ENCODE measurements at regions not wholly inside any gene's neighbourhood (a gene's known extent, or its start where the extent isn't known, plus 50 kb on each side); places are given as distances from the start of the nearest gene placed in this dataset.

DNA sequence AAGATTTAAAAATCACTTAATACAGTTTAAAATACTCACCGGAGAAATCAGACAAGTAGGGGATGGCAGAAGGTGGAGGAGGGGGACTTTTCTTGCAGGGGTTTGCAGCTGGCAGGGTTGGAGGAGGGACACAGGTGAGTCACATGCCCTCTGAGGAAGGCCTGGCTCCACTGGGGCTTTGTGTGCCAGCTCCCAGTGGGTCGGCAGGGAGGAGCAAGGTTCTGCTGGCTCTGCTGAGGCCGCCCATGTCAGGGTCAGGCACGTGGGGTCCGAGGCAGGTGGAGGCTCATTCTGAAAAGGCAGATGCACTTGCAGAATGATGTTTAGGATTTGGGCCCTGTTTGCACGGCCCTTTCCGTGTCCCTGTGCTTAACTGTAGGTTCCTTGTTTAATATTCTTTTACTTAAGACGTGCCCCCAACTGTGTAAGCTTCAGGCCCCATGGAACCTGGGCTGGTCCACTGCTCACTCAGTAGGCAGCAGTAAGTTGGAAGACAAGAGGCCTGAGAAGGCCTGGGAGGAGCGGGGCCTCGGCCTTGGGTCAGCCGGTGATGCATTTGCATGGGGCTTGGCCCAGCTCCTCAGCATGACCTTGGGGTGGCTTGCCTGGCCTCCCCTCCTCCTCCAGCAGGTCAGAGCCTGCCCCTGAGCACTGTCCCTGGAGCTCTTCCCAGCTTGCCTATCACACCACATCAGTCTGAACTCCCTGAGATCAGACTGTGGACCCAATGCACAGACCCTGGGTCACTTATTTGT, 141.0 kb downstream of the GLI2 start:
- no peaks in the 10 kb centered on the region for H3K27me3 ChIP-seq (ENCODE audit: insufficient read depth, low read length)
- no peak overlapping the region for H3K27ac ChIP-seq (ENCODE audit: low read depth, low read length)
- H3K36me3 ChIP-seq (ENCODE audit: insufficient read depth, low read length) = no peaks in the 10 kb centered on the region
- no peak overlapping the region for H3K4me2 ChIP-seq (ENCODE audit: insufficient read depth, low read length)
- H3K4me3 ChIP-seq (ENCODE audit: insufficient read depth, low read length) = no peak overlapping the region
- H3K79me2 ChIP-seq (ENCODE audit: insufficient read depth, low read length) = peaks cover 86% of the 10 kb centered on the region
- peaks cover 54% of the 10 kb centered on the region for H4K20me1 ChIP-seq (ENCODE audit: insufficient read depth, low read length)
- peaks cover 12% of the 10 kb centered on the region for H3K4me1 ChIP-seq (ENCODE audit: insufficient read depth, low read length)
- H3K9me3 ChIP-seq (ENCODE audit: low read depth, low read length) = no peaks in the 10 kb centered on the region
- no peak overlapping the region for H2AFZ ChIP-seq (ENCODE audit: low read length)
- TF ChIP-seq, protein P1, sequence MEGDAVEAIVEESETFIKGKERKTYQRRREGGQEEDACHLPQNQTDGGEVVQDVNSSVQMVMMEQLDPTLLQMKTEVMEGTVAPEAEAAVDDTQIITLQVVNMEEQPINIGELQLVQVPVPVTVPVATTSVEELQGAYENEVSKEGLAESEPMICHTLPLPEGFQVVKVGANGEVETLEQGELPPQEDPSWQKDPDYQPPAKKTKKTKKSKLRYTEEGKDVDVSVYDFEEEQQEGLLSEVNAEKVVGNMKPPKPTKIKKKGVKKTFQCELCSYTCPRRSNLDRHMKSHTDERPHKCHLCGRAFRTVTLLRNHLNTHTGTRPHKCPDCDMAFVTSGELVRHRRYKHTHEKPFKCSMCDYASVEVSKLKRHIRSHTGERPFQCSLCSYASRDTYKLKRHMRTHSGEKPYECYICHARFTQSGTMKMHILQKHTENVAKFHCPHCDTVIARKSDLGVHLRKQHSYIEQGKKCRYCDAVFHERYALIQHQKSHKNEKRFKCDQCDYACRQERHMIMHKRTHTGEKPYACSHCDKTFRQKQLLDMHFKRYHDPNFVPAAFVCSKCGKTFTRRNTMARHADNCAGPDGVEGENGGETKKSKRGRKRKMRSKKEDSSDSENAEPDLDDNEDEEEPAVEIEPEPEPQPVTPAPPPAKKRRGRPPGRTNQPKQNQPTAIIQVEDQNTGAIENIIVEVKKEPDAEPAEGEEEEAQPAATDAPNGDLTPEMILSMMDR (IDR thresholded peaks at IDR 0.05; ENCODE audit: extremely low read depth, low read depth, low read length) = no peak
- peak; percentile 47 for DNase-seq (ENCODE audit: insufficient read length, low spot score, missing footprints)

DNA sequence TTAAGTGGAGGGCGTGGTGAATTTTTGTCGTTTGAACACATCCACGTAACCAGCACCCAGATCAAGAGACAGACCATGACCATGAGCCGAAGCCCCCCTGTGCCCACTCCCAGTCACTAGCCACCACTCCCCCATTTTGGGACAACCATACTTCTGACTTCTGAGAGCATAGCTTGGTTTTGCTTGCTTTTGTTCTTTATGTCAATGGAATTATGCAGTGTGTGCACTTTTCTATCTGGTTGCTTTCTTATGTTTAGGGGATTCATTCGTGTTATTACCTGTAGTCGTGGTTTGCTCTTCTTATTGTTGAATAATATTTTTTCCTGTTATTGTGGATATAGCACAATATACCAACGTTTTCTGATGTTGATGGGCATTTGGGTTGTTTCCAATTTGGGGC, 141.7 kb downstream of the GLI2 start:
- H3K9me3 ChIP-seq (ENCODE audit: low read depth, low read length) = no peaks in the 10 kb centered on the region
- DNase-seq (ENCODE audit: insufficient read length, low spot score, missing footprints) = peak; percentile 58
- TF ChIP-seq, protein P1 (IDR thresholded peaks at IDR 0.05; ENCODE audit: extremely low read depth, low read depth, low read length) = no peak
- no peaks in the 10 kb centered on the region for H3K27me3 ChIP-seq (ENCODE audit: insufficient read depth, low read length)
- H2AFZ ChIP-seq (ENCODE audit: low read length) = no peak overlapping the region
- peaks cover 12% of the 10 kb centered on the region for H3K4me1 ChIP-seq (ENCODE audit: insufficient read depth, low read length)
- H3K27ac ChIP-seq (ENCODE audit: low read depth, low read length) = no peak overlapping the region
- no peak overlapping the region for H3K4me2 ChIP-seq (ENCODE audit: insufficient read depth, low read length)
- H3K4me3 ChIP-seq (ENCODE audit: insufficient read depth, low read length) = no peak overlapping the region
- no peaks in the 10 kb centered on the region for H3K36me3 ChIP-seq (ENCODE audit: insufficient read depth, low read length)
- H4K20me1 ChIP-seq (ENCODE audit: insufficient read depth, low read length) = peaks cover 54% of the 10 kb centered on the region
- H3K79me2 ChIP-seq (ENCODE audit: insufficient read depth, low read length) = peaks cover 86% of the 10 kb centered on the region

DNA sequence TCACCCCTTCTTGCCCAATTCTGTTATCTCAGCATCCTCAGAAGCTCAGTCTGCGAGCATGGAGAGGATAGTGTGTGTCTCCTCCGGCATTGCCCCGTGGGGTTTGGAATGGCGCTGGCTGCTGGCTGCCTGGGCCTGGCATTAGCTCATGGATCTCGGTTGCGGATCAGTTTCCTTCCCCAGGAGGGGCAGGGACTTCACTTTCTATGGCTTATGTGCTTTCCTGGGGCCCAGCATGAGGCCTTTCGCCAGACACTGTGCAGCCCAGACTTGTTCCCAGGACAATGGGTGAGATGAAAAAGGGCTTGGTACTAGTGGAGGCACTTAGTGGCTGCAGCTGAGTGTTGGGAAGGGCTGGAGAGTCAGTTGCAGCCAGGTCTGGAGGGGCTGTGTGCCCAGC, 143.3 kb downstream of the GLI2 start:
- peaks cover 51% of the 10 kb centered on the region for H4K20me1 ChIP-seq (ENCODE audit: insufficient read depth, low read length)
- no peak overlapping the region for H3K4me2 ChIP-seq (ENCODE audit: insufficient read depth, low read length)
- no peaks in the 10 kb centered on the region for H3K27me3 ChIP-seq (ENCODE audit: insufficient read depth, low read length)
- no peak overlapping the region for H3K4me3 ChIP-seq (ENCODE audit: insufficient read depth, low read length)
- peak overlapping the region; percentile 26 for H3K27ac ChIP-seq (ENCODE audit: low read depth, low read length)
- H3K79me2 ChIP-seq (ENCODE audit: insufficient read depth, low read length) = peaks cover 84% of the 10 kb centered on the region
- no peaks in the 10 kb centered on the region for H3K9me3 ChIP-seq (ENCODE audit: low read depth, low read length)
- DNase-seq (ENCODE audit: insufficient read length, low spot score, missing footprints) = no peak
- TF ChIP-seq, protein P1 (IDR thresholded peaks at IDR 0.05; ENCODE audit: extremely low read depth, low read depth, low read length) = no peak
- no peaks in the 10 kb centered on the region for H3K36me3 ChIP-seq (ENCODE audit: insufficient read depth, low read length)
- no peak overlapping the region for H2AFZ ChIP-seq (ENCODE audit: low read length)
- H3K4me1 ChIP-seq (ENCODE audit: insufficient read depth, low read length) = peaks cover 12% of the 10 kb centered on the region

DNA sequence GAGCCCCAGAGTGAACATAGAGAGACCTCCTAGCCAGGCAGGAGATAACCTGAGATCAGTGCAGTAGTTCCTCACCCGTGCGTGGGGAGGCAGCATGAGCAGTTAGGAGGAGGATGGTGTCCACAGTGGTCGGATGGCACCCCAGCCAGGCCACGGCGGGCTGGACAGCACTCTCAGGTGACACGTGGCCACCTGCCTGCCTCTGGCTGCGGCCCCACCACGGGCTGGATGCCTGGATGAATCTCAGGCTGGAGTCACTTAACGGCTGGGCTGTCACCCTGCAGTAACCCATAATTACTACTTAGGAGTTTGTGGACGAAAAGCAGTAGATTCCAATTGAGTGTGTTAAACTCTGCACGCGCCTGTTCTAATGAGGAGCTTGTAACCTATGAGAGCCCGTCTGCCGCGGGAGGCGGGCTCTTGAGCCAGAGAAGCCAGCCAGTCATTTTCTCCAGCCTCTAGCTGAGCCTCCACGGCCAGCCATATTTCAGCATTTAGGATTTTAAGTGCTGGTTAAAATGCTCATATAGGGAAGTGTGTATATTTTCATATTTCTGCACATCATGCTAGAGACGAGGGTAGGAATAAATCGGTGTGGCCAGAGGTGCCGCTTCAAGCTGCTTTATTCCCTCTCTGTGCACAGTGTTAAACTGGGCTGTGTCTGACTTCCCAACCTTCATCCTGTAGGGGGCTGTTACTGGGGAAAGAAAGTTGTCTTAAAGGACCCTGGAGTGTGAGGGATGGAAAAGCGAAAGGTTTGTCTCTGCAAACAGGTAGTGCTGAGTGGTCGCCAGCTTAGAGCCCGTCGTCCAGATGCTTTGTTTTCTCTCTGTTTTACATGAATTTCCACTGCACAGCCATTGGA, 144.0 kb downstream of the GLI2 start:
- H3K36me3 ChIP-seq (ENCODE audit: insufficient read depth, low read length) = no peaks in the 10 kb centered on the region
- no peak overlapping the region for H3K27ac ChIP-seq (ENCODE audit: low read depth, low read length)
- no peak overlapping the region for H3K4me3 ChIP-seq (ENCODE audit: insufficient read depth, low read length)
- H3K4me2 ChIP-seq (ENCODE audit: insufficient read depth, low read length) = peak overlapping the region; percentile 46
- H4K20me1 ChIP-seq (ENCODE audit: insufficient read depth, low read length) = peaks cover 49% of the 10 kb centered on the region
- TF ChIP-seq, protein P1 (IDR thresholded peaks at IDR 0.05; ENCODE audit: extremely low read depth, low read depth, low read length) = no peak
- no peak overlapping the region for H2AFZ ChIP-seq (ENCODE audit: low read length)
- peak; percentile 93 for DNase-seq (ENCODE audit: insufficient read length, low spot score, missing footprints)
- no peaks in the 10 kb centered on the region for H3K9me3 ChIP-seq (ENCODE audit: low read depth, low read length)
- peaks cover 12% of the 10 kb centered on the region for H3K4me1 ChIP-seq (ENCODE audit: insufficient read depth, low read length)
- H3K27me3 ChIP-seq (ENCODE audit: insufficient read depth, low read length) = no peaks in the 10 kb centered on the region
- peaks cover 84% of the 10 kb centered on the region for H3K79me2 ChIP-seq (ENCODE audit: insufficient read depth, low read length)

Measured in osteoblast (primary cell).